Activated T-helper 1 cell treated with anti-CD3 and anti-CD28 coated beads, Interleukin-2, amount 50 U/mL, for 16 hours (primary cell): ENCODE measurements at regions not wholly inside any gene's neighbourhood (a gene's known extent, or its start where the extent isn't known, plus 50 kb on each side); places are given as distances from the start of the nearest gene placed in this dataset.
"Not testable (repeated sequence)": the region's sequence is repeated elsewhere in the genome, so short reads cannot be mapped to it uniquely, and the experiment has no call there.

Experiments
- DNase-seq, 2 donors: peaks; one replicate each; pipeline ENCODE4 v3.0.0-alpha.2; 2020; ENCODE audit warnings: low read depth in 1 of 2, low spot score in 1 of 2

DNA sequence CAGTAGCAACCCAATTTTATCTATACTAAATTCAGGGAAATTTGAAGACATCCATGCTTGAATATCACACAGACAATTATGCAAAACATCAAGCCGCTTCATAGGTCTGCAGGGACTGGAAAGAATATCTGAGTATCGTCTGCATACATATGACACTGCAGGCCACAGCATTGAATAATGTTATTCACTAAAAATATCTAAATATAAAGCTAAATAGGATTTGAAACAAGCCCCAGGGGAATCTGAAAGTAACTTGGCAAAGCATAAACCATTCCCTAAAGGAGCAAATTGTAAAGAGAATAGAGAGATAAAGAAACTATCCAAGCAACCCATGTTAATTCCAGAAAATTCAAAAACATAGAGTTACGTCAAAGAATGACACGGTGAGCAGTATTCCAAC is 1251.0 kb downstream of the PCDH17 start:
- no peak for DNase-seq

DNA sequence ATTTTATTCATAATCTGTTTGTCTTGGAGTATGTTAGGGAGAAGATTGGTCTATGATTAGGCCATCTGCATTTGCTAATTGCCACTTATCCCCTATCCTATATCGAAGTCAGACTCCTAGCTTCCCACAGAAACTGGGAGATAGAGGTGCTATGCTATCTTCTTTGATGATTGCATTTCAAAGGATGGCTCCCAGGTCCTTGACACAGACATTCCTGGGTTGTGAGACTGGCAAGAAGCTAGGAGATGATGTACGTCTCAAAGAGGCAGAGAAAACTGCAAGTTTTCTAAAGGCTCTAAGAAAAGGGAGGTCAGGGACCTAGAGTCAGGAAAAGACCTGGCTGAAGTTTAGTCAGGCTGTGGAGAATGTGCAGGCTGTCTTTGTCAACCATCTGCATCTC is 1251.9 kb downstream of the PCDH17 start:
- no peak for DNase-seq

DNA sequence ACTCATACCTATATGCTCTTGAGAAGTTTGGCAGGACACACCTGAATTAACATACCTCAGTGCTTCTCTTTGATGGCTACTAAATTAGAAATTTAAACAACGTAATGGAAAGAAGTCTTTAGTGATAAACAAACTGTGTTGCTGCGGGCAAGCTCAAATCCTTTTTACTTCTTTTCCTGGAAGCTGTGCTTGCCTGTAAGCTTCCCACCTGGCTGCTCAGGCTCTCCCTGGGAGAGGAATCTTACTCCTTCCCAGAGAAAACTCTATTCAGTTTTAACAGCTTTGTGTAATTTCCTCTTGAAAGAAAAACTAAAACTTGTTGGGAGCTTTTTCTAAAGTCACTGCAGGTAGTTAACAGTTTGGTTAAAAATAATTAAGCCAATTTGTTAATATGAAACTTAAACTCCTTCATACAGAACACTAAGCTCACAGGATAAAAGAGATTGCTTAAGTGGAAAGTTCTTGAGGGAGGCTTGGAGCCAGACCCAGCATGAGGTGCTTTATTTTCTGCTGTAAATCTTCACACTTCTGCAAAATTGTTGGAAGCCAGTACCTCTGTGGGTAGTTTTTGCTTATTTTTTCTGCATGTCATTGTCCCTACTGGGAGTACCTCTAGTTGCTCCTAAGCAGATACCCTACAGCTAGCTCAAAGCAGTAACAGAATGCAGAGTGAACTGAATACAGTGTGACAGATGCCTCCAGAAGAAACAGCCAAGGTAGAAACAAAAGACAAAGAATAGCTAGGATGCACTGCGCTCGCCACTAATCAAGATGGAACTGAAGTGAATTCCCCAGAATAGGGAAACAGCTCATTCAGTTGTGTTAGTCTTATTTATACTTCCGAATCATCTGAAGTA is 1253.0 kb downstream of the PCDH17 start:
- no peak for DNase-seq

- DNase-seq = no peak
These were observed 1257.9 kb downstream of the PCDH17 start for GRCh38 chr13:58889474-58889873.

GRCh38 chr13:58893396-58893795 is 1261.9 kb downstream of the PCDH17 start:
- DNase-seq = no peak

GRCh38 chr13:58906329-58907007 is 1257.3 kb downstream of the DIAPH3 start:
- DNase-seq = no peak

GRCh38 chr13:58907347-58907746 is 1256.4 kb downstream of the DIAPH3 start:
- DNase-seq = no peak

- DNase-seq = no peak
These were observed 1255.6 kb downstream of the DIAPH3 start for GRCh38 chr13:58908019-58908679.

- DNase-seq = no peak
These were observed 1244.2 kb downstream of the DIAPH3 start for GRCh38 chr13:58919551-58919950.

DNA sequence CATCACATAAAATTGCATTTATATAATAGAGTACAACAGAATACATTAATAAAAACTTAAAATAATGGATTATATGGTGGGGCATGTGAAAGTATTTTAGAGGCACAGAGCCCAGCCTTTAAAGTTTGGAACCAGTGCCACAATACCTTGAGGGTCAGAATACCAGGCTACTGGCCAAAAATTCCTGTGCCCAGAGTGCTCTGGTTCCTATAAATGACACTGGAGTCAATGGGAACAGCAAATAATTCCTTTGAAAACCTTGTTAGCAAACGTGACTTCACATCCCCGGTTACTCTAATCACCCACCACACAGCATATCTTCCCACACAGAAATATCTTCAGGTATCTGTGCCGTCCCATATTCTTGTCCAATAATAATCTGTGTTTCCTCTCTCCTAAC is 1242.6 kb downstream of the DIAPH3 start:
- DNase-seq = no peak

DNA sequence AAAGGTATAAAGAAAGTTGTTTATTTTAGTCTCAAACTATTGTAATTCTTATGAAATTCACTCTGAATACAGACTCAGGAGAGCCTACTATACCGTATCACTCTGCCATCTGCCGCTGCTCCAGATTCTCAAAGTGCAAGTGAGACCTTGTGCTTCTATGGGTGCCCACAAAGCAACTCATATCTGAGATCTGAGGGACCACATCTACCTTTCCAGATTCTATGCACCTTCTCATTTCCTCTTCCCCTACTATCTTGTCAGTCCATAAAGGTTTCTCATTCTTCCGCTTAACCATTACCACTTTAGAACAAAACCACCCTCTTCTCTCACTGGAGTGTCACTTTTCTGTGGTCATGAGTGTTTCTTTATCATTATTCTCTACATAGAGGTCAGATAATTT is 1236.9 kb downstream of the DIAPH3 start:
- no peak for DNase-seq

DNA sequence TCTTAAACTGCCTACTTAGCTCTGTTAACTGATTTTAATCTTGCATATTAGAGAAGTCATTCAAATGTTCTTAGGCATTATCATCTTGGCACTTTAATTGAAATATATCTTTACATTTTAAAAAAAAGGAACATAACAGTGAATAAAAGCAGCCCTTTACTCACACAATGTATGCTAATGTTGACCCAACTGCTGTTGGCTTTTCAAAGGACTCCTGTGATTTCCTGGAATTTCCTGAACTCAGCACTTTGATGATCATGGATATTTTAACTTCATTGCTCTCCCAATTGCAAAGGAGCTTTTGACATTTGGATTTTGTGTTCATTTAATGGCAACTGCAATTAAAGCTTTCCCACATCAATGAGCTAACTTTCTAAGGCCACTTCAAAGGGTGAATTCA is 1230.3 kb downstream of the DIAPH3 start:
- DNase-seq = no peak

DNA sequence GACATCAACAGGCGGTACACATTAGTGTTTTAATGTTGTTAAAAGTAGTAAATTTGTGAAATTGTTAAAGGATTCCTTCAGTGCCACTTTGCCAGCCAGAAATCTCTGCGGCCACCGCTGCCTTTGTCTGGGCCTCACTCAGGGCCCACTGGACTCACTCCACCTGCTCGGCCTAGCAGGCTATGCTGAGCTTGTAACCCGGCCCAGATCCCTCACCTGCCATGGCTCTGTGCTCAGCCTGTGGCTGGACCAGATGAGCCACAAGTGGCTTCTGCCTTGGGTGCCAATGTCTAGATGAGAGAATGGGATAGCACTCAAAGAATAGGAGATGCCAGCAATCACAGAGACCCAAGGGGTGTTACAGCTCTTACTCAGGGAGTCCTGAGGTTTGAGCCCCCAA is 1228.0 kb downstream of the DIAPH3 start:
- no peak for DNase-seq

GRCh38 chr13:58946274-58946673 is 1217.5 kb downstream of the DIAPH3 start:
- DNase-seq = no peak

DNA sequence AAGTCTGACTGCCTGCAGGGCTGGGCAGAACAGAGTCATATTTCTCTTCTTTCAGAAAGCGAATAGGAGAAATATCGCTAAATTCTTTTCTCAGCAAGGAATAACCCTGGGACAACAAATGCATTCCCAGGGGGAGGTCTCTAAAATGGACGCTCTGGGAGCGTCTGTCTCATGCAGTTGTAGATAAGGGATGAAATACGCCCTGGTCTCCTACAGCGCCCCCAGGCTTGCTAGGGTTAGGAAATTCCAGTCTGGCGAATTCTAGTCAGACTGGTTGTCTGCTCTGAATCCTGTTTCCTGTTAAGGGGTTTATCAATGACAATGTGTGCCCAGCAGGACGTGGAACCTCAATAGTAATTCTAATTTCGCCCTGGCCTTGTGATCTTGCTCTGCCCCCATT is 1214.1 kb downstream of the DIAPH3 start:
- DNase-seq = no peak

DNA sequence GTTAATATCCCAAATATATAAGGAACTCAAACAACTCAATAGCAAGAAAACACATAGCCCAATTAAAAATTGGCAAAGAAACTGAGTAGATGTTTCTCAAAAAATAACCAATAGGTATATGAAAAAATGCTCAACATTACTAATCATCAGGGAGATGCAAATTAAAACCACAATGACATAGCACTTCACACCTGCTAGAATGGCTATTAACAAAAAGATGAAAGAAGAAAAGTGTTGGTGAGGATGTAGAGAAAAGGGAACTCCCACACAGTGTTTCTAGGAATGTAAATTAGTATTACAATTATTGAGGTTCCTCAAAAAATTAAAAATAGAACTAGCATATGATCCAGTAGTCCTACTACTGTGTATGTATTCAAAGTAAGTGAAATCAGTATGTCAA is 1212.8 kb downstream of the DIAPH3 start:
- no peak for DNase-seq

DNA sequence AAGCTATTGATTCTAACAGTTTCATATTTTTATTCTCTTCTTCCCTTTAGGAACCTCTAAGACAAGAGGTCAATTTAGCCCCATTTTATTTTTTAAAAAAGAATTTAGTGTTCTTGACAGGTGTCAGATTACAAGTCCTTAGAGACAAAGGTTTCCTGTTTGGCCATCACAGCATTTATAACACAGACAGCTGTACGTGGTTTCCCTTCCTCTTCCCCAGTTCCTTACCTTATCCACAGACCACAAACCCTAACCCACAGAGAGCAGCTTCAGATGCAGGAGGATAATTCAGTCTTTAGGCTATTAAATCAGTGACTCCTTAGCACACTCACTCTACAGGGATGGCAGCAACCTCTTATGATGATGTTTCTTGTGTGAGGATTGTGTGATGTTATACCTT is 1210.1 kb downstream of the DIAPH3 start:
- DNase-seq = no peak

- DNase-seq = no peak
These were observed 1208.0 kb downstream of the DIAPH3 start for GRCh38 chr13:58955546-58956385.

- DNase-seq = not testable (repeated sequence)
These were observed 1205.6 kb downstream of the DIAPH3 start for GRCh38 chr13:58958097-58958496.

DNA sequence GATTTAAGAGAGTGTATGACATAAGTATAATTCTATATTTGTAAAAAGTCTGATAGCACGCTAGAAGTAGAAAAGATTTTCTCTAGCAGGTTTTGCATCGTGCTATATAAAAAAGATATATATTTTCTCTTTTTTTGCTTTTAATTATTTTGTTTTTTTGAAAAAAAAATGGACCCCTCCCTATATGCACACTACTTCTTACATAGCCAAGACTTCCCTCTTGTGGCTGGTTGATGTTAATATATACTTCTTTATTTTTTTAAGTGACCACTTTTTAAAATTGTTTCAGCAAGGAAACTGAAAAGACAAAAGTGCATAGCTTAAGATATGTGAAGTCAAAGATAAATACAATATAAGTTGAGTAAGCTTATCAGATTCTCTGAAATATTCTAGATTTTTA is 1202.8 kb downstream of the DIAPH3 start:
- no peak for DNase-seq

- DNase-seq = no peak
These were observed 1200.4 kb downstream of the DIAPH3 start for GRCh38 chr13:58963321-58963720.
